ENCODE measurements at regions not wholly inside any gene's neighbourhood (a gene's known extent, or its start where the extent isn't known, plus 50 kb on each side); places are given as distances from the start of the nearest gene placed in this dataset.

DNA sequence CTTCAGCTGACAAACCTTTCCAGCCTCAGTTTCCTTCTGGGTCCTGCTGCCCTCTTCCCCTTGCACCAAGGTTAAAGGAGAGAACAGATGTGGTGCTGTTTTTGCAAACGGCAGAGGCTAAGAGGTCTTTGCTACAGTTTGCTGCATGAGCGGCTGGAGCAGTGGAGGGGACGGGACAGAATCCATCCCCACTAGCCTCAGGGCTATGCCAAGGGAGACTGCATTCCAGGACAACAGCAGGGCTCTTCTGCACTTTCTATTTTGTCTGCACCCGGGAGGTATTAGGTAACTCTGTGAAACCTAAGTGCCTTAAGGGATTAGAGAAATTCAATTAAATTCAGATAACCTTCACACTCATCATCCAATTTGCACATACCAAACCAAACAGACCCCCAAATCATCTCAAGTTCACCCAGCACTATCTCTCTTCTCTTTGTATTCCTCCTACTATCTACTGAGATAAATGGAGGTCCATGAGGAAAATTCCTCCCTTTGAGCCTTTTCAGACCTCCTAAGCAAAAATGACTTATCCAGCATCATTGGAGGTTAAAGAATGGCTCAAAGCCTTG lies 103.8 kb upstream of the VRK1 start:
- ATAC-seq: no peak
- no peak overlapping the region for H3K27ac ChIP-seq
- no peaks in the 10 kb centered on the region for H3K36me3 ChIP-seq
- TF ChIP-seq POLR2A (IDR thresholded peaks at IDR 0.05): no peak
- TF ChIP-seq, protein P1, sequence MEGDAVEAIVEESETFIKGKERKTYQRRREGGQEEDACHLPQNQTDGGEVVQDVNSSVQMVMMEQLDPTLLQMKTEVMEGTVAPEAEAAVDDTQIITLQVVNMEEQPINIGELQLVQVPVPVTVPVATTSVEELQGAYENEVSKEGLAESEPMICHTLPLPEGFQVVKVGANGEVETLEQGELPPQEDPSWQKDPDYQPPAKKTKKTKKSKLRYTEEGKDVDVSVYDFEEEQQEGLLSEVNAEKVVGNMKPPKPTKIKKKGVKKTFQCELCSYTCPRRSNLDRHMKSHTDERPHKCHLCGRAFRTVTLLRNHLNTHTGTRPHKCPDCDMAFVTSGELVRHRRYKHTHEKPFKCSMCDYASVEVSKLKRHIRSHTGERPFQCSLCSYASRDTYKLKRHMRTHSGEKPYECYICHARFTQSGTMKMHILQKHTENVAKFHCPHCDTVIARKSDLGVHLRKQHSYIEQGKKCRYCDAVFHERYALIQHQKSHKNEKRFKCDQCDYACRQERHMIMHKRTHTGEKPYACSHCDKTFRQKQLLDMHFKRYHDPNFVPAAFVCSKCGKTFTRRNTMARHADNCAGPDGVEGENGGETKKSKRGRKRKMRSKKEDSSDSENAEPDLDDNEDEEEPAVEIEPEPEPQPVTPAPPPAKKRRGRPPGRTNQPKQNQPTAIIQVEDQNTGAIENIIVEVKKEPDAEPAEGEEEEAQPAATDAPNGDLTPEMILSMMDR (IDR thresholded peaks at IDR 0.05): no peak
- H3K4me3 ChIP-seq: no peak overlapping the region
- H3K4me1 ChIP-seq: no peaks in the 10 kb centered on the region
- 41 to 50% (median 48%) methylated on average over 4 of the region's 4 CpGs for WGBS, 4 donors
- intact Hi-C loops (cut with DNase I): no loop called here
- no peaks in the 10 kb centered on the region for H3K9me3 ChIP-seq
- DNase-seq: no peak
- H3K27me3 ChIP-seq: peaks cover 0 to 18% (median 0%) of the 10 kb centered on the region in 9 donors

DNA sequence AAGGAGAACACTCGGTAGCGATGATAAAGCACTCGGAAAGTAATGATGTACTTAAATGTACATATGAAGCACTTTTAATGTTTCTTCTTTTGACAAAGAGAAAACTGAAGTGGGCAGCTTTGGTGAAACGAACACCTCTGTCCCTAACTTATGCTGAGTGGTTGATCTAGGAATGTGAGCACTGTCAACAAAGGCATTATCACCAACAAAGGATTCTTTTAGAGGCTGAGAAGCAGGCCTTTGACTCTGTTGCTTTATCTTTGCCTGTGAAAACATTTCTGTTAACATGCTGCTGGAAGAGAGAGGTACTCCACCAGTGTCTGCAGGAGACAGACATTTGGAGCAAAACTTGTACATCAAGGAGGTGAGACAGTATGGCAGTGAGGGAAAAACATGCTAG lies 103.2 kb upstream of the VRK1 start:
- TF ChIP-seq, protein P1 (IDR thresholded peaks at IDR 0.05): no peak
- no peak for TF ChIP-seq POLR2A (IDR thresholded peaks at IDR 0.05)

DNA sequence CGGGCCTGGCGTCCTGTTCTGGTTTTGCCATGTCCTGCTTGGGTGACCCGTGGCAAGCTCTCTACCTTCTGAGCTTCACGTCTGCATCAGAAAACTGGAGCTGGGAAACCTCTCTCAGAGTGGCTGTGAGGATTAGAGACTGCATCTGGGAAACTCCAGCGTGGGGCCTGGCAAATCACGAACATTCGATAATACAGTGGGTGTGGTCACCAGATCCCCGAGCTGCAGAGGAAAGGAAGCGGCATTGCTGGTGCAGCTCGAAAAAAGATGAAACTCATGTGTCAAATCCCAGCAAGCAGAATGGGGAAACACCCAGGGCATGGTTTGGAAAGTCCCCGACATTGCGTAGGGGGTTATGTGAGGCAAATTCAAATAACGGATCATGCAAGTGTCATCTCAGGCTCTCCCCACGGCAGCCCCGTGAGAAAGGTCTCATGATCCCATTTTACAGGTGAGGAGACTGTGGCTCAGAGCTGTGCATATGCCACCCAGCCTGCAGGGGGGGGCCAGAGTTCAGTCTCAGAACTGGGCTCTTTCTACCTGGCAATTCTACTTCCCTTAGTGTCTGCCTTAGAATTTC lies 98.1 kb upstream of the VRK1 start:
- no peak overlapping the region for H3K4me3 ChIP-seq
- intact Hi-C loops (cut with DNase I): no loop called here
- H3K27me3 ChIP-seq: peaks cover 0 to 8% (median 0%) of the 10 kb centered on the region in 9 donors
- no peaks in the 10 kb centered on the region for H3K4me1 ChIP-seq
- WGBS, 4 donors: 80 to 82% (median 81%) methylated on average over 15 of the region's 15 CpGs
- ATAC-seq (no peak), DNase-seq (no peak)
- no peaks in the 10 kb centered on the region for H3K36me3 ChIP-seq
- TF ChIP-seq POLR2A (IDR thresholded peaks at IDR 0.05): no peak
- TF ChIP-seq, protein P1 (IDR thresholded peaks at IDR 0.05): no peak
- no peaks in the 10 kb centered on the region for H3K9me3 ChIP-seq
- H3K27ac ChIP-seq: no peak overlapping the region

More for the DNA sequence above, 103.2 kb upstream of the VRK1 start:
- Histone ChIP-seq H3K4me3 (no peak overlapping the region), H3K36me3 (no peaks in the 10 kb centered on the region), H3K4me1 (no peaks in the 10 kb centered on the region), H3K27ac (no peak overlapping the region), H3K9me3 (no peaks in the 10 kb centered on the region), H3K27me3 (peaks cover 0 to 18% (median 0%) of the 10 kb centered on the region in 9 donors)
- DNase-seq (no peak), ATAC-seq (no peak)
- 41 to 46% (median 44%) methylated on average over 4 of the region's 4 CpGs for WGBS, 4 donors
- intact Hi-C loops (cut with DNase I): no loop called here

DNA sequence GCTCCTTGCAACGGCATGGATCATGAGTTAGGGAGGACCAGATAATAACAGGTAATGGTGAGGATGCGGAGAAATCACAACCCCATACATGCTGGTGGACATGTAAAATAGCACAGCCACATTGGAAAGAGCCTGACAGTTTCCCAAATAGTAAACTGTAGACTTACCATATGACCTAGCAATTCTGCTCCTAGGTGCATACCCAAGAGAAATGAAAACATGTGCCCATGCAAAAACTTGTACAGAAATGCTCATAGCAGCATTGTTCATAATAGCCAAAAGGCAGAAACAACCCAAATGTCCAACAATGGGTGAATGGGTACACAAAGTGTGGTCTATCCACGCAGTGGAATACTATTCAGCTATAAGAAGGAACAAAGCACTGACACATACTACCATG lies 97.5 kb upstream of the VRK1 start:
- TF ChIP-seq, protein P1 (IDR thresholded peaks at IDR 0.05): no peak
- H3K27ac ChIP-seq: no peak overlapping the region
- 93 to 97% (median 95%) methylated on average over 3 of the region's 3 CpGs for WGBS, 4 donors

More for the DNA sequence above, 97.5 kb upstream of the VRK1 start:
- Histone ChIP-seq H3K4me3 (no peak overlapping the region), H3K27me3 (peaks cover 0 to 6% (median 0%) of the 10 kb centered on the region in 9 donors), H3K4me1 (no peaks in the 10 kb centered on the region), H3K36me3 (no peaks in the 10 kb centered on the region), H3K9me3 (no peaks in the 10 kb centered on the region)
- intact Hi-C loops (cut with DNase I): no loop called here
- DNase-seq (no peak), ATAC-seq (no peak)
